HCT116 (cell line): ENCODE measurements at regions not wholly inside any gene's neighbourhood (a gene's known extent, or its start where the extent isn't known, plus 50 kb on each side); places are given as distances from the start of the nearest gene placed in this dataset.

Source experiments
- EZH2phosphoT487 ChIP-seq: fragments of 200-600 bp; IDR thresholded peaks from 2 replicates; pipeline ENCODE4 v1.6.1; 2018; ENCODE audit warnings: antibody characterized with exemption, borderline replicate concordance
- JUND ChIP-seq: IDR thresholded peaks from 2 replicates; pipeline ENCODE4 v1.6.1; 2012
- POLR2A ChIP-seq: IDR thresholded peaks from 2 replicates; pipeline ENCODE4 v1.7.0; 2011; ENCODE audit warnings: borderline replicate concordance; ENCODE audit not compliant: insufficient read depth, insufficient read length; ENCODE audit errors: extremely low read depth
- RAD21 ChIP-seq: IDR thresholded peaks from 2 replicates; pipeline ENCODE4 v1.6.1; 2012; ENCODE audit warnings: low read depth, mild to moderate bottlenecking
- SIN3A ChIP-seq: IDR thresholded peaks from 2 replicates; pipeline ENCODE4 v1.6.1; 2012; ENCODE audit warnings: low read depth
- SRF ChIP-seq: IDR thresholded peaks from 2 replicates; pipeline ENCODE4 v1.6.1; 2012; ENCODE audit warnings: low read depth
- TCF7L2 ChIP-seq: IDR thresholded peaks from 2 replicates; pipeline ENCODE4 v1.7.0; 2011; ENCODE audit warnings: borderline replicate concordance, inconsistent platforms; ENCODE audit not compliant: insufficient read depth, insufficient read length; ENCODE audit errors: extremely low read depth
- ZFX ChIP-seq: fragments of 450-650 bp; IDR thresholded peaks from 2 replicates; pipeline ENCODE4 v1.6.1; 2017
- ZNF274 ChIP-seq: fragments of 200-500 bp; sonication (Bioruptor generic); IDR thresholded peaks from 2 replicates; pipeline ENCODE4 v1.6.1; 2014; ENCODE audit warnings: mild to moderate bottlenecking, low read depth, low read length, inconsistent platforms
- TF ChIP-seq, protein P1 (sequence below), 3 experiments: fragments of 200-600 bp in 1 of 3; sonication (generic) in 1 of 3; IDR thresholded peaks in 2 of 3; conservative IDR thresholded peaks in 1 of 3; 2 replicates each; pipeline ENCODE4 v1.5.1; 2012 to 2017; ENCODE audit warnings: low read depth in 2 of 3, low read length in 2 of 3, antibody characterized with exemption in 1 of 3, borderline replicate concordance in 1 of 3, control low read depth in 1 of 3, mild to moderate bottlenecking in 1 of 3, mixed read lengths in 1 of 3, mixed run types in 1 of 3, moderate library complexity in 1 of 3; ENCODE audit not compliant: insufficient read depth in 1 of 3
- TF ChIP-seq, protein P2 (sequence below): IDR thresholded peaks from 2 replicates; pipeline ENCODE4 v1.6.1; 2011; ENCODE audit warnings: mild to moderate bottlenecking, low read length, moderate library complexity; ENCODE audit not compliant: insufficient replicate concordance; ENCODE audit errors: extremely low read depth

DNA sequence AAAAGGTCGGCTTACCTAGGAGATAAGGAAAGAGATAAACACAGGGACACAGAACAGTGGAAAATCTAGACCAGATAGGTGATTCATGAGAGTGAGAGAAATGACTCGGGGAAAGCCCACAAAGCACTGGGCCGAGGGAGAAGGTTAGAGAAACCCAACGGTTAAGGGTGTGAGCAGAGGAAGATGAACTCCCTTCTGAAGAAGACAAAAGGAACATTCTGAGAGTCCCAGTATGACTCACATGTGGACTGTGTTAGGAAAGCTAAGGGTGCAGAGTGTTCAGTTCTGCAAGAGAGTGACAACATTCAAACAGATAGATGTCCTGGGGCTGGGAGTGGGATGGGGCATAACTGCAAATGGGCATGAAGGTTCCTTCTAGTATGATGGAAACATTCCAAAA lies 83.0 kb downstream of the CNTN3 start:
- TF ChIP-seq ZFX (no peak), SIN3A (no peak), ZNF274 (no peak), POLR2A (no peak), EZH2phosphoT487 (no peak), TCF7L2 (no peak), JUND (no peak), RAD21 (no peak), SRF (no peak)
- TF ChIP-seq, protein P1, sequence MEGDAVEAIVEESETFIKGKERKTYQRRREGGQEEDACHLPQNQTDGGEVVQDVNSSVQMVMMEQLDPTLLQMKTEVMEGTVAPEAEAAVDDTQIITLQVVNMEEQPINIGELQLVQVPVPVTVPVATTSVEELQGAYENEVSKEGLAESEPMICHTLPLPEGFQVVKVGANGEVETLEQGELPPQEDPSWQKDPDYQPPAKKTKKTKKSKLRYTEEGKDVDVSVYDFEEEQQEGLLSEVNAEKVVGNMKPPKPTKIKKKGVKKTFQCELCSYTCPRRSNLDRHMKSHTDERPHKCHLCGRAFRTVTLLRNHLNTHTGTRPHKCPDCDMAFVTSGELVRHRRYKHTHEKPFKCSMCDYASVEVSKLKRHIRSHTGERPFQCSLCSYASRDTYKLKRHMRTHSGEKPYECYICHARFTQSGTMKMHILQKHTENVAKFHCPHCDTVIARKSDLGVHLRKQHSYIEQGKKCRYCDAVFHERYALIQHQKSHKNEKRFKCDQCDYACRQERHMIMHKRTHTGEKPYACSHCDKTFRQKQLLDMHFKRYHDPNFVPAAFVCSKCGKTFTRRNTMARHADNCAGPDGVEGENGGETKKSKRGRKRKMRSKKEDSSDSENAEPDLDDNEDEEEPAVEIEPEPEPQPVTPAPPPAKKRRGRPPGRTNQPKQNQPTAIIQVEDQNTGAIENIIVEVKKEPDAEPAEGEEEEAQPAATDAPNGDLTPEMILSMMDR (IDR thresholded peaks at IDR 0.05 in 2 of 3, conservative IDR thresholded peaks at IDR 0.05 in 1 of 3; ENCODE audit: borderline replicate concordance in 1 of 3, insufficient read depth in 1 of 3, low read depth in 2 of 3, low read length in 2 of 3): no peak
- TF ChIP-seq, protein P2, sequence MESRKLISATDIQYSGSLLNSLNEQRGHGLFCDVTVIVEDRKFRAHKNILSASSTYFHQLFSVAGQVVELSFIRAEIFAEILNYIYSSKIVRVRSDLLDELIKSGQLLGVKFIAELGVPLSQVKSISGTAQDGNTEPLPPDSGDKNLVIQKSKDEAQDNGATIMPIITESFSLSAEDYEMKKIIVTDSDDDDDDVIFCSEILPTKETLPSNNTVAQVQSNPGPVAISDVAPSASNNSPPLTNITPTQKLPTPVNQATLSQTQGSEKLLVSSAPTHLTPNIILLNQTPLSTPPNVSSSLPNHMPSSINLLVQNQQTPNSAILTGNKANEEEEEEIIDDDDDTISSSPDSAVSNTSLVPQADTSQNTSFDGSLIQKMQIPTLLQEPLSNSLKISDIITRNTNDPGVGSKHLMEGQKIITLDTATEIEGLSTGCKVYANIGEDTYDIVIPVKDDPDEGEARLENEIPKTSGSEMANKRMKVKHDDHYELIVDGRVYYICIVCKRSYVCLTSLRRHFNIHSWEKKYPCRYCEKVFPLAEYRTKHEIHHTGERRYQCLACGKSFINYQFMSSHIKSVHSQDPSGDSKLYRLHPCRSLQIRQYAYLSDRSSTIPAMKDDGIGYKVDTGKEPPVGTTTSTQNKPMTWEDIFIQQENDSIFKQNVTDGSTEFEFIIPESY: no peak
